GM18907 (cell line): ENCODE measurements at regions not wholly inside any gene's neighbourhood (a gene's known extent, or its start where the extent isn't known, plus 50 kb on each side); places are given as distances from the start of the nearest gene placed in this dataset.

ENCODE experiments used
- ATAC-seq: cut with Tn5 transposase; IDR thresholded peaks from one replicate; pipeline ENCODE4 v1.9.1; 2021; ENCODE audit warnings: mild to moderate bottlenecking, moderate library complexity; ENCODE audit not compliant: unreplicated experiment

DNA sequence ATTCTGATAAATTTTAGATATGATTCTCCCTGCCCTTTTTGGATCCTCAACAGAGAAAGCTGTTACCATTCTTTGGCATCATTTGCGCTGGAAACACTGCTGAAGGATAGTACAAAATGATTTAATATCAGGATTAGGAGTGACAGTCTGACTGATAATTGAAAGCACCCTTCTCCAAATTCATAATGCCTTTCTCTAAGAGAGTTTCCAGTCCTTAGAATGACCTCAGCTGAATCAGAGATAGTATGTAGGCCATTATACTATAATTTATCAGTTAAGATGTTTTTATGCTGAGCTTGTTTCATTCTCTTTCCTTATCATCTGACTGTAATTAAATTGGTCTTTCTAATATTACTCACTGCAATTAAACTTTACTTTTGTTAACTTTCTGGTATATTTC, 166.7 kb downstream of the ZNF326 start:
- ATAC-seq, result no peak

DNA sequence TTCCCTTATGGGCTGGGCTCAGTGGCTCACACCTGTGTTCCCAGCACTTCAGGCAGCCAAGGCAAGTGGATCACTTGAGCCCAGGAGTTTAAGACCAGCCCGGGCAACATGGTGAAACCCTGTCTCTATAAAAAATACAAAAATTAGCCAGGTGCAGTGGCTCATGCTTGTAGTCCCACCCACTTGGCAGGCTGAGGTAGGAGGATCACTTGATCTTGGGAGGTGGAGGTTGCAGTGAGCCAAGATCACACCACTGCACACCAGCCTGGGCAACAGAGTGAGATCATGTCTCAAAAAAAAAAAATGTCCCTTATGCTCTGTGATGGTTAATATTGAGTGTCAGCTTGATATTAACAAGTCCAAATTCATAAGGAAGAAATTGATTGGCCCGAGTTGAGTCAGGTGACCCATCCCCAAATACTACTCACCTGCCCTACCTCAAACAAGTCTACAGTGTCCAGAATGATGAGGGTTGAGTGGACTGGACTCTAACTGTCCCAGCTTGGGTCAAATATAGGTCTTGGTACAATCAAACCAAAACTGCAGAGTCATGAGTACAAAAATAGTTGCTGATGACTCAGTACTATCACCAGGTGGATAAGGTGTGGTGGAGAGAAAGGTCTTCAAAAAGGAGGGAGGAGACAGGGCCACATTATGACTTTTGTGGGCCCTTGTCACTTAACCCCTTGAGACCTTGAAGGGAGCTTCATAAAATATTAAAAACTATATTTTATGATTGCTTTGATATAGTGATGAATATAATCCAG, 161.0 kb downstream of the ZNF326 start:
- ATAC-seq, result no peak

DNA sequence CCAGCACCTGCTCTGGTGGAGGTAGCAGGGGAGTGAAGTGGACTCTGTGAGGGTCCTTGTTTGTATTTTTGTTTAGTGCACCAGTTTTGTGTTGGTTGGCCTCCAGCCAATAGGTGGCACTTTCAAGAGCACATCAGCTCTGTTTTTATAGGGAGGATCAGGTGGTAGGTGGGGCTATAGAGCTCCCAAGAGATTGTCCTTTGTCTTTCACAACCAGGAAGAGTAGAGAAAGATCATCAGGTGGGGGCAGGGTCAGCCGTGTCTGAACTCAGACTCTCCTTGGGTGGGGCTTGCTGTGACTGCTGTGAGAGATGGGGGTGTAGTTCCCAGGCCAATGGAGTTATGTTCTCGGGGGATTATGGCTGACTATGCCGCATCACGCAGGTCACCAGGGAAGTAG, 159.8 kb downstream of the ZNF326 start:
- no peak for ATAC-seq

DNA sequence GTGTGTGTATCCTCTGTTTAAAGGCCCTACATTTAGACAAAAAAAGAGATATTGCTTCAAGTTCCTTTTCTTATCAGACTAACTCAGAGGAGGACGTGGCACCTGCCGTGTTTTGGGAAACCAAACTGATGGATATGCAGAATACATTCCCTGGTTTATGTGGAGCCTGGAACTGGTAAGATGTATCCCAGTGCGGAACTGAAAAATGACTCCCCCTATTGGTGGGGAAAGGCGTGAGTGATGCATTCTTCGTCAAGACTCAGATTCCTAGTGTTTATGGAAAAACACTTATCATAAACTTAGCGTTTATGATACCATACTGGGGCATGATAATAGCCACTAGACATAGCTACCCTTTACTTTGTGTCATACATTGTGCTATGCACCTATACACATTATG, 154.2 kb downstream of the ZNF326 start:
- ATAC-seq, result no peak

DNA sequence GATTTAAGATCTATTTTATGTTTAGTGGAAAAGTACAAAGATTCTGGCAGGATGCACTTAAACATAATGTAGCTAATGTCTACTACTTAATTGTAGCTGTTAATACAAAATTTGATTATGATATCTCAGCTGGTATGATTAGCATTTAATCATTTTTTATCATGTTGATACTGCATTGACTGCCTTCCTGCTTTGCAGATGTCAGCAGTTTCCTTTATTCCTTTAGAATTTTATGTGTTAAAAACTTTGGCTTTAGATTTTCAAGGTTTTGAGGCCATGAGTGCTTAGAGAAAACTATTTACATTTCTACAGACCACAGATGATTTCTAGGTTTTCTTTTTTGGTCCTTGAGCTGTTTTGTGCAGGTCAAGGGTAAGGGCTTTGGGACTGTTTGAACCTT, 152.2 kb downstream of the ZNF326 start:
- ATAC-seq, result no peak

DNA sequence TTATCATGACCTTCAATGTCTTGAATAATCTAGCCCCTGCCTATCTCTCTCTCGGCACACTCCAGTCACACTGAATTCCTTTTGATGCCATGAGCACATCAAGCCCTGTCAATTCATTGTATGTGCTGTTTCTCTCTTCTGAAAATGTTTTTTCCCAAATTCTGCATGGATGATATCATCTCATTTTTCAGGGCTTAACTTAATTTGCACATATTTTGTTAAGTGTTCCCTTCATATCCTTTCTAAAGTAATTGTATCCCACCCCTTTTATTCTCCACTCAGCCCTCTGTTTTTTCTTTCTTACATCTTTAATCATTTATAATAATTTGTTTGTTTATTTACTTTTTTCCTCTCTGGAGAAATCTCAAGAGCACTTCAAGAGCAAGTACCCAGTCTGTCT, 149.9 kb downstream of the ZNF326 start:
- no peak for ATAC-seq

DNA sequence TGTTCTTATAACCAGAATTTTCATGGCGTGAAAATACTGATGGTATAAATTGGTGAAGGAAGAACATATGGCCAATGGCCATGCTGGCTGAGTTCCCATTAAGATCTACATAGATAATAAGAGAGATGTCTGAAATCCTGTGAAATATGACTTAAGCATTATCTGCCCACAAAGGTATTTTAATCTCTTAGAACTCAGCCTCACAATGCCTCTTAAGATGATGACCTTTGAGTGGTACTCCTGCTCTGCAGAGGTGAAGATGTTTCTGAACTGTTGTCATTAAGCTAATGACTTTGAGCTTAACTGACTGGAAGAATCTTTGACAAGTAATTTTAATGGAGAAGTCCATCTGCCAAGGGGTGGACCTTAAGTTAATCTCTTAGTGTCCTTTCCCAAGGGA, 148.7 kb downstream of the ZNF326 start:
- ATAC-seq, result no peak

DNA sequence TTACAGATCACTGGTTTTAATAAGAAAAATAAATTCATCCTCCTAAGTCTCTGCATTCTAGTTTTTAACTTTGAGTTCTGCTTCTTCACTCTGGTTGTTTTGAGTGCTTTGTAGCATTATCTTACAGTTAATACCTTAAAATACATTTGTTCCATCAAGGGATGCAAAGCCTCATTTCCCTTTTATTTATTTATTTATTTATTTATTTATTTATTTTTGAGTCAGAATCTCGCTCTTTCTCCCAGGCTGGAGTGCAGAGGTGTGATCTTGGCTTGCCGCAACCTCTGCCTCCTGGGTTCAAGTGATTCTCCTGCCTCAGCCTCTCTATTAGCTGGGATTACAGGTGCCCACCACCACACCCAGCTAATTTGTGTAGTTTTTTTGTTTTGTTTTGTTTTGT, 147.8 kb downstream of the ZNF326 start:
- ATAC-seq, result no peak

DNA sequence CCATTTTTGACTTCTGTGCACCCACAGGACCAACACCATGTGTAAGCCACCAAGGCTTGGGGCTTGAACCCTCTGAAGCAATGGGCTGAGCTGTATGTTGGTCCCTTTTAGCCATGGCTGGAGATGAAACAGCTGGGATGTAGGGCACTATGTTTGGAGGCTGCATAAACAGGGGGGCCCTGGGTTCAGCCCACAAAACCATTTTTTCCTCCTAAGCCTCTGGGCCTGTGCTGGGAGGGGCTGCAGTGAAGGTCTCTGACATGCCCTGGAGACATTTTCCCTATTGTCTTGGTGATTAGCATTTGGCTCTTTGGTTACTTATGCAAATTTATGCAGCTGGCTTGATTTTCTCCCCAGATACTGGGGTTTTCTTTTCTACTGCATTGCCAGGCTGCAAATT, 144.9 kb downstream of the ZNF326 start:
- ATAC-seq, result no peak

DNA sequence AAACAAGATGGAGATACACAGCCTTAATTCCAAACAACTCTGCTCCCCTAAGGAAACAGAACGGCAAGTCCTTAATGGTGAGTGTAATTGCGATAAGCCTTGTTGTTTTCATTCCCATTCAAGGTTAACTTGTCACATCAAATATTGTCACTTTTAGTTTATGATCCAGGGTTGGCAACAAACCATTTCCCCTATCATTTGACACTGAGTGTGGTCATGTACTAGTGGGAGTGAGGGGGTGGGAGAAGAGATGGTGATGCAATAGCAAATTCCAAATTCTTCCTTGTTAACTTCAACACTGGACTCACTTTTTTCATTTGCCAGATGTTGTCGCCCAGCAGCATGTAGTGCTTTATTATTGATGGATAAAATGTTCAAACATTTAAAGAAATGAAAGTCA, 140.4 kb downstream of the ZNF326 start:
- ATAC-seq, result no peak

DNA sequence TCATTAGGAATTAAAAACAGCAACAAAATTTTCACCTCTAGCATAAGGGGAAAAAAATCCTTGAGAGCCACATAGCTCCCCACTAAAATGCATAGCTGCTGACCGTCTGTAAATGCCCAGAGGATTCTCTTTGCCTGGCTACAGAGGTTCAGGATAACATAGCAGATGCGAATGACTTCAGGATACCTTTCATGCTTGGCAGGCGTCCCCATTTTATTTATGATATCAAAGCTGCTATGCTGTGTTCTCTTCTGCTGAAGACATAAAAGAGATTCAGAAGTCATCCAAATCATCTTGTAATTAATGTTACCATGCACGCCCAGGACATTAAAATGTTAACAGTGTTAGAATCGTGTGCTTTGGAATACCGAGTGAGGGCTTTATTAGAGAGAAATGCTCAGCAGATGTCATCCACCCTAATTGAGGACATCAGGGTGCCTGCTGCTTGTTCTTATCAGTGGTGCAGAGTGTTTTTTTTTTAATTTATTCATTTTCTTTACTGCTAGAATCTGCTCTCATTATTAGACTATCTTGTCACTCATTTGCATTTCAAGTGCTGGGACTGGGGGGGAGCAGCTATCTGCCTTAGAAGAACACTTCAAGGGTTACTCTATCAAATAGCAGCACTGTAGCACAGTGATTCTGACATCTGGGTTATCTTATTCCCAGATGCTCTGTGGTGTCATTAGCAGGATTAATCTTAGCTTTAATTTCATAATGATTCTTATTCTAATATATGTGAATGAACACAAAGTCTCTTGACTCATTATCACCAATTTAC, 139.5 kb downstream of the ZNF326 start:
- ATAC-seq, result no peak

DNA sequence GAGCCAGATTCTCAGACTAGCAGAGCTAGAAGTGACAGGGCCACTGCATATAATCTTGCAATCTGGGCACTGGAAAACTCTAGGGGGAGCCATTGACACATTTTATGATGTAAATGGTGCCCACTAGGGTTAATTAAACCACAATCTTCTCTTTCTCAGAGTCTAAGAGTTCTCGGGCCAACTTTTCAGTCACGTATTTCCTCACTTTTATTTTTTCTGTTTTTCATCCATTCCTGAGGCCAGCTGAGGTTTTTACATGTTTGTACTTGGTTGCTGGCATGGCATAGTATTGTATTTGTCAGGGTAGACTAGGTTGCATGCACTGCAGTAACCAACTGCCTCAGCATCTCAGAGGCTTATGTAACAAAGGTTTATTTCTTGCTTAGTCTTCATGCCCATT, 138.2 kb downstream of the ZNF326 start:
- no peak for ATAC-seq

DNA sequence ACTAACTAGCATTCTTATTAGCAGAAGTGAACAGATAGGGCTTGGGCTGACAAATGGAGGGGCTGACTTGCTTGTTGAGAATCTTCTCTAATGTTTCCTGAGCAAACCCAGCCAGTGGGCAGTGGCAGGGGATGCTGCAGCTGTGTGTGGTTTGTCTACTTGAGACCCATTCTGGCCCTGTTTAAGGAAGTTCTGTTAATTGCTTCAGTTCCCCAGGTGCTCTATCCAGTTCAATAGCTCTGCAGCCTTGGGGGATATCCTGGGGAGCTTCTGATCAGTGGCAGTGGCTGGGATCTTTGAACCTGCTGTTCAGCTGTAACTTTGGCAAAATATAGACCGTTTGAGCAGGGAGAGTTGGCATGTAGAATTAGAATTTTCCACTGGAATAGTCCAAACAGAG, 137.4 kb downstream of the ZNF326 start:
- no peak for ATAC-seq

DNA sequence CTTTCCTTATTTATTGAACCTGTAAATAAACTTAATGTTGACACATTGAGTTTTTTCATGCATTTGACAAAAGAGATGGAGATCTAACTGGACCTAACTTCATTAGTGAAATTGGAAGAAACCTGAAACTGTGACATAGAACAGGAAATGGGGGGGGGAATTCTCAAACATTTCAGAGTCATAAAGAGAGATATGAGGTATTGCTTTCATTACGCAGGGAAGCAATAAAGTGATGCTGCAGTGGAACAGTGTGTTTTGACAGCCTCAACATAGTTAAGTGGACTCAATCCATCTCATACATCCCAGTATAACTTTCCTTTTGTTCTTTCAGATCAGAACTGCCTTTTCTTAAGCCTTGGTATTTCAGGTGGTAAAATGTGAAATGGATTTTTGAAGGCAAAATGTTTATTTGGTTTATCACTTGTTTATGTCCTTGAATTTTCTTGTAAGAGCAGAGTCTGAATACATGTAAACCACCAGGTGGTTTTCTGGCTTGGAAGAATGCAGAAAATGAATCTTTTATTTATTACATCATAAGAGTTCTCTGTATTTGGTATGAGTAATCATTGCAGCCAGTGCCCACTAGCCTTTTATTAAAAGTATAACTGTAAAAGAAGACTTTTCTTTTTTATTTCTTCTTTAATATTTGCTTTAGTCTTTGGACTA, 132.5 kb downstream of the ZNF326 start:
- ATAC-seq, result no peak

DNA sequence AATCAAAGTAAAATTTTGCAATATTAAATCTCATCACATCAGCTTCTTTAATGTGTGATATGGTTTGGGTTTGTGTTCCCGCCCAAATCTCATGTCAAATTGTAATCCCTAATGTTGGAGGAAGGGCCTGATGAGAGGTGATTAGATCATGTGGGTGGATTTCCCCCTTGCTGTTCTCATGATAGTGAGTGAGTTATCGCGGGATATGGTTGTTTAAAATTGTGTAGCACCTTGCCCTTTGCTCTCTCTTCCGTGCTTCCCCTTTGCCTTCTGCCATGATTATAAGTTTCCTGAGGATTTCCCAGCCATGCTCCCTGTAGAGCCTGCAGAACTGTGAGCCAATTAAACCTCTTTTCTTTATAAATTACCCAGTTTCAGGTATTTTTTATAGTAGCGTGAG, 131.9 kb downstream of the ZNF326 start:
- no peak for ATAC-seq

DNA sequence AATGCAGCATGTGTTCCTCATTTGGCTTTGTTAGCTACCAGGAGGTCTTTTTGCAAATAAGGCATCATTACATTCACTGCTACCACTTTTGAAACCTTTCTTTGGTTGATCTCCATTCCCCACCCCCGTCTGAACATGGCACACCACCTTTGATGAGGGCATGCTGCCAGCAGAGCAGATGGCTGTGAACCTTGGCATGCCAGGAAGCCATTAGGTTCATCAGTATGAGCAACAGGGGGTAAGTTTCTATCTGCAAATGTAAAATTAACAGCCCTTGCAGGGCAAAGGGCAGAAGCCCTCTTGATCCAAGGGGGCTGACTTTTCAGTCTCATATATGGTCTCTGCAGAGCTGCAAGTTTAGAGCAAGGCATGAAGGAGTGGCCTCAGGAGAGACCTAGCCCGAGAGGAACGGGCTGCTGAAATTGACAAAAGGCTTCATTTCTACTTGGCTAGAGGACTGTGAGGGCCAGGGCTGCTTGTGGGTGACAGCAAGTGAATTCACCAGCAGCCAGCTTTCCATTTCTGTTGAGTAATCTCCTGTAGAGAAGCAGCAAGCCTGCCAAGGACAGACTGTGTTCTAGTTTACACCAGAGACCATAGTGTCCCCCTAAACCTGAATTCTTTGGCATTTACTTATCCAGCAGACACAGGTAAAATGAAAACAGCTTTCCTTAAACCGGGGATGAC, 127.9 kb downstream of the ZNF326 start:
- ATAC-seq, result no peak

DNA sequence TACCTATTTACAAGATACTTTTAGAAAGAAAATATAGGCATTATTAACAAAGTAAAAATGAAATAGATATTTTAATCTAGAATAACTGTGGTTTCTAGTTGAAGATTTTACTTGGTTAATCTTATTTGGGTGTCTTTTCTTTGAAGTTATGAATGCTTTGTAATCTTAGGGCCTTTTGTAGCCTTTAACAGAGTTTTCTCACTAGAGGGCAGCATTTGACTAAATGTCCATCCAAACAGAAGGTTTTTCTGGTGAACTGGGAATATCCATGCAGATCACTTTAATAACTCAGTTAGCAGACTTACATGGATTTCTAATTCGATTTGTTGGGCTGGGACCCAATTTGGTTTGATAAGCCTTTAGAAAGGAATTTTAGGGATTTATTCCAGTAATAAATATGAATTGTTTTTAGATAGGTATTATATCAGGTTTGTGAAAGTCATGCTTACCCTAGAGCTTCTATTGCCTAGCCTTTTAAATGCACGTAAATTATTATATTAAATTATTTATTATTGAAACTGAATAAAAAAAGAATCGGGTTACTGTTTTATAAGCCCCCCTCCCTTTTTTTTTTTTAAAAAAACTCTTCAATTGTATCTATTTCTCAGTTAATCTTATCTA, 119.7 kb downstream of the ZNF326 start:
- ATAC-seq, result no peak

DNA sequence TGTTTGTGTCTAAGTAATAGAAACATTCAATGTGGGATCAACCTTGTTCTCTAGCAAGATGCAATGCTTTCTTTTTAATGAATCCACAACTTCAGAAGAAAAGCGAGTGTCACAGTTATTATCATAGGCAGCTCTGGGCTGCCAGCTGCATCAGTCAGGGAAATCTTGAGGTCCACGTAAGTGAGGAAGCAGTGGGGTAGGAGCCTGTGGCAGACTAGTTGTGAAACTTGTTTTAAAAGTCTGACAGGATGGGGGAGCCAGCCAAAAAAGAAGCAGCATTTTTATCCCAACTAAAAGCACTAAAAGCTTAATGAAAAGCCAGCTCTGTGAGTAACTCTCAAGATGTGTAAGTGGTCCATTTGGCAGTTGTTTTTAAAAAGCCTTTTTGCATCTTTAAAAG, 113.1 kb downstream of the ZNF326 start:
- no peak for ATAC-seq

DNA sequence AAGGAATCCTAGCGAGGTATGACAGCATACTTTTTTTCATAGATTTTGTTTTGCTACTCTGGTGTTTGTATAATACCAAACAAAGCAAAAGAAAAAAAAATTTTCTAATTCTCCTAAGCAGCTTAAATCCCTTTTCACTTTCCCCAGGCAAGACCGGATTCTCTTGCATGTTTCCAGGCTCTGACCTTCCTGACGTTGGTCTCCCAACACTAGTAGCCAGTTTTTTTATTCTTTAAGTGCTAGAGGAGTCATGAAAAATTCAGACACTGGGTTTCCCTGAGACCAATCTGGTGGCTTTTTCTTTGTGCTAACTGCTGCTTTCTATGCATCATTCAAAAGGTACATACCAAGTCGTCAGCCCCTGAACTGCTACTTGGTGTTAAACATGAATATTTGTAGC, 111.4 kb downstream of the ZNF326 start:
- no peak for ATAC-seq

DNA sequence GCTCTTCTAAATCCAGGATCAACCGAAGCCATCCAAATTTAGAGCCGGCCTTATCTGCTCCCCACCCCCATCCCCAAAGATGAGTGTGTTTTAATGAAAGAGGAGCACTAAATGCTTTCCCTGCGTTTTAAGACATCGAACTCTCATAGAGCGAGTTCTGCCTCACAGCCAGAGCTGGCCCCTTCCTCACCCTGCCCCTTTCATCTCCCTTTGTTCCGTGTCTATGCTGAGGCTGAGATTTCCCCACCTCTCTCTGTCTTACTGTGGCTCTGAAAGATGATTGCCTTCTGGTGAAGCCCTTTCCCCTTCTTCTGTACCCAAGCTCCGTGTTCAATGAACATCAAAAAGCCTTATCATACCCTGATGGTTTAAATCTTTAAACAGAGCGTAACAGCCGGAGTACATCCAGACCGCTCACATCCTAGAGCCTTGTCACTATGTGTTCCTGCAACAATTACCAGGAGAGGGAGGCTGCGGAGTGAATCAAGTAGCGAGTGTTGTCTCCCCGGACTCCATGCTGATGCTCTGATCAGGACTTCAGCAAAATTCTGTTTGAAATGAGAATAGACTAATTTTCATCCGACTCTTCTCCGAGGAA, 110.1 kb downstream of the ZNF326 start:
- no peak for ATAC-seq

DNA sequence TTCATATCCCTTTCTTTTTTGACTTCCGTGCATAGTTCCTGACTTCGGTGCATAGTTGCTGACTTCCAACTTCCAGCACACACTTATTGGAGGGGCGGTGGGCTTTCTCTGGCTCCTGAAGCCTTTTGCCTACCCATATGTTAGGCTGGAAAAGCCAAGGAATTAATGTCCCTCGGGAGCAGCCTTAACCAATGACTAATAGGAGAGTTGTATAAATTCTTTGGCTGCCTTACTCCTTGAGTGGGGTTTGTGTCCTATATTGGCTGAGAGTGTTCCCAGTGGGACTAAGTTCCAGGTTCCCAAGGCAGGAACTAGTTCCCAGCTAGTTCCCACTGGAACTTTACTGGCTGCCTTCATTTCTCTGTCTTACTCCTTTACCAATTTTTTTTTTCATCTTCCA, 105.7 kb downstream of the ZNF326 start:
- no peak for ATAC-seq
